Tibial artery (tissue), 4 donors: ENCODE measurements at regions not wholly inside any gene's neighbourhood (a gene's known extent, or its start where the extent isn't known, plus 50 kb on each side); places are given as distances from the start of the nearest gene placed in this dataset.

ENCODE experiments used
- DNase-seq, 2 donors: peaks; one replicate each; pipeline ENCODE4 v3.0.0-alpha.2; 2019
- H3K27ac ChIP-seq, 2 donors: fragments of 200-600 bp; sonication (generic) in 1 of 2; 1 replicate in 1 of 2; 2 replicates in 1 of 2; pipeline ENCODE4 v1.5.1; 2018 to 2019; ENCODE audit warnings: mild to moderate bottlenecking in 1 of 2
- H3K27me3 ChIP-seq, 2 donors: fragments of 200-600 bp; sonication (generic) in 1 of 2; one replicate each; pipeline versions ENCODE4 v1.5.1 to v1.6.0; 2016 to 2019
- H3K36me3 ChIP-seq, 3 donors: fragments of 200-600 bp; sonication (generic) in 2 of 3; one replicate each; pipeline ENCODE4 v1.5.1; 2016 to 2019; ENCODE audit warnings: mild to moderate bottlenecking in 2 of 3
- H3K4me1 ChIP-seq, 4 donors: fragments of 200-600 bp; sonication (generic) in 2 of 4; 1 replicate in 3 of 4; 2 replicates in 1 of 4; pipeline ENCODE4 v1.5.1; 2016 to 2019
- H3K4me3 ChIP-seq, 2 donors: fragments of 200-600 bp; sonication (generic) in 1 of 2; 1 replicate in 1 of 2; 2 replicates in 1 of 2; pipeline ENCODE4 v1.5.1; 2018 to 2019; ENCODE audit warnings: mild to moderate bottlenecking in 2 of 2
- H3K9me3 ChIP-seq, 3 donors: fragments of 200-600 bp; sonication (generic) in 1 of 3; one replicate each; pipeline ENCODE4 v1.5.1; 2016 to 2019
- intact Hi-C: fragments of 100-400 bp; cut with DNase I; formaldehyde crosslinking; loops from one replicate; pipeline ENCODE4 v1.15.0; 2023; ENCODE audit warnings: low total_unique reads
- TF ChIP-seq, protein P1 (sequence below), 2 experiments: fragments of 200-600 bp in 1 of 2; fragments of 450-650 bp in 1 of 2; IDR thresholded peaks; one replicate each; pipeline ENCODE4 v1.5.1; 2017 to 2019; ENCODE audit warnings: antibody characterized with exemption in 2 of 2, mild to moderate bottlenecking in 1 of 2, moderate library complexity in 1 of 2

- TF ChIP-seq, protein P1, sequence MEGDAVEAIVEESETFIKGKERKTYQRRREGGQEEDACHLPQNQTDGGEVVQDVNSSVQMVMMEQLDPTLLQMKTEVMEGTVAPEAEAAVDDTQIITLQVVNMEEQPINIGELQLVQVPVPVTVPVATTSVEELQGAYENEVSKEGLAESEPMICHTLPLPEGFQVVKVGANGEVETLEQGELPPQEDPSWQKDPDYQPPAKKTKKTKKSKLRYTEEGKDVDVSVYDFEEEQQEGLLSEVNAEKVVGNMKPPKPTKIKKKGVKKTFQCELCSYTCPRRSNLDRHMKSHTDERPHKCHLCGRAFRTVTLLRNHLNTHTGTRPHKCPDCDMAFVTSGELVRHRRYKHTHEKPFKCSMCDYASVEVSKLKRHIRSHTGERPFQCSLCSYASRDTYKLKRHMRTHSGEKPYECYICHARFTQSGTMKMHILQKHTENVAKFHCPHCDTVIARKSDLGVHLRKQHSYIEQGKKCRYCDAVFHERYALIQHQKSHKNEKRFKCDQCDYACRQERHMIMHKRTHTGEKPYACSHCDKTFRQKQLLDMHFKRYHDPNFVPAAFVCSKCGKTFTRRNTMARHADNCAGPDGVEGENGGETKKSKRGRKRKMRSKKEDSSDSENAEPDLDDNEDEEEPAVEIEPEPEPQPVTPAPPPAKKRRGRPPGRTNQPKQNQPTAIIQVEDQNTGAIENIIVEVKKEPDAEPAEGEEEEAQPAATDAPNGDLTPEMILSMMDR (IDR thresholded peaks at IDR 0.05): no peak
- intact Hi-C loops: loop anchor here (5.0 kb wide), 1 partner anchor 1755 kb away; no protein-coding TSS in a partner anchor
- no peaks in the 10 kb centered on the region for H3K9me3 ChIP-seq
These were observed 95.9 kb downstream of the C1QL2 start for GRCh38 chr2:119062652-119063051.

DNA sequence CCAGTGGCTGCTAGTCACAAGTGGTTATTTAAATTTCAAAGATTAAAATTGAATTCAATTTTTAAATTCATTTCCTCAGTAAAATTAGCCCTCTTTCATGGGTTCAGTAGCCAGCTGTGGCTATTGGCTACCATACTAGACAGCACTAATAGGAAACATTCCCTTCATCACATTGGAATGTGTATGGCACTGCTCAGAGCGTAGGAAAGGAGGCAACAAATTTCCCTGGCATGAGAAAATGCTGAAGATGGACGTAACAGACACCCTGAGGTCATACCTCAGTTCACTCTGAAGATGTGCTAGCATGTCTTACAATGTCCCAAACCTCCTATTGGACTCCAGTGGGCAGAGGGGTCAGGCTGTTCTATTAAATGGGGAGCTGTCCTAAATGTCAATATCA, 96.4 kb downstream of the C1QL2 start:
- Histone ChIP-seq H3K36me3 (no peaks in the 10 kb centered on the region), H3K27me3 (no peaks in the 10 kb centered on the region), H3K9me3 (no peaks in the 10 kb centered on the region), H3K4me1 (no peaks in the 10 kb centered on the region), H3K27ac (no peak overlapping the region), H3K4me3 (no peak overlapping the region)
- TF ChIP-seq, protein P1 (IDR thresholded peaks at IDR 0.05): no peak
- DNase-seq: no peak
- intact Hi-C loops: loop anchor here (5.0 kb wide), 1 partner anchor 1755 kb away; no protein-coding TSS in a partner anchor

More at GRCh38 chr2:119062652-119063051, 95.9 kb downstream of the C1QL2 start:
- no peaks in the 10 kb centered on the region for H3K36me3 ChIP-seq
- no peak overlapping the region for H3K27ac ChIP-seq
- no peak overlapping the region for H3K4me3 ChIP-seq
- DNase-seq: no peak
- H3K4me1 ChIP-seq: no peaks in the 10 kb centered on the region
- no peaks in the 10 kb centered on the region for H3K27me3 ChIP-seq

- TF ChIP-seq, protein P1 (IDR thresholded peaks at IDR 0.05): no peak
- Histone ChIP-seq H3K4me3 (no peak overlapping the region), H3K36me3 (no peaks in the 10 kb centered on the region), H3K27me3 (no peaks in the 10 kb centered on the region), H3K9me3 (no peaks in the 10 kb centered on the region), H3K4me1 (no peaks in the 10 kb centered on the region), H3K27ac (no peak overlapping the region)
- intact Hi-C loops: loop anchor here (5.0 kb wide), 1 partner anchor 1753 kb away; no protein-coding TSS in a partner anchor
- DNase-seq: no peak
These were observed 98.6 kb downstream of the C1QL2 start for GRCh38 chr2:119059940-119060339.

DNA sequence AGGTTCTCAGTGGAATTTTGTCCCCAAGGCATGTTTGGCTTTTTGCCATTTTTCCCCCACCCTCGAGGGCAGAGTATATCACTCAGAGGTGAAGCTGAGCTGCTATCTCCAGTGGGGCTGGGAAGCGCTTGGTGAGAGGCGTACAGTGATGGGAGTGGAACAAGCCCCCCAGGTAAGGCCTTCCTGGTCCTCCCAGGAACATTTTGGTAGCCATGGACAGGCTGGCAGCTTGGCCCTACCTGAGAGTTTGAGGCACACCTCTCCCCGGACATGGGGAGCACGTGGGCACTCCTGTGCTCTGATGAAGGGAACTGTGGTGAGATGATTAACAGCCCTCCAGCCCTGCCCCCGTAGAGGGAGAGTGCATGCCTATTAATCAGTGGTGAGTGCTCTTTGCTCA, 99.3 kb downstream of the C1QL2 start:
- intact Hi-C loops: no loop called here

DNA sequence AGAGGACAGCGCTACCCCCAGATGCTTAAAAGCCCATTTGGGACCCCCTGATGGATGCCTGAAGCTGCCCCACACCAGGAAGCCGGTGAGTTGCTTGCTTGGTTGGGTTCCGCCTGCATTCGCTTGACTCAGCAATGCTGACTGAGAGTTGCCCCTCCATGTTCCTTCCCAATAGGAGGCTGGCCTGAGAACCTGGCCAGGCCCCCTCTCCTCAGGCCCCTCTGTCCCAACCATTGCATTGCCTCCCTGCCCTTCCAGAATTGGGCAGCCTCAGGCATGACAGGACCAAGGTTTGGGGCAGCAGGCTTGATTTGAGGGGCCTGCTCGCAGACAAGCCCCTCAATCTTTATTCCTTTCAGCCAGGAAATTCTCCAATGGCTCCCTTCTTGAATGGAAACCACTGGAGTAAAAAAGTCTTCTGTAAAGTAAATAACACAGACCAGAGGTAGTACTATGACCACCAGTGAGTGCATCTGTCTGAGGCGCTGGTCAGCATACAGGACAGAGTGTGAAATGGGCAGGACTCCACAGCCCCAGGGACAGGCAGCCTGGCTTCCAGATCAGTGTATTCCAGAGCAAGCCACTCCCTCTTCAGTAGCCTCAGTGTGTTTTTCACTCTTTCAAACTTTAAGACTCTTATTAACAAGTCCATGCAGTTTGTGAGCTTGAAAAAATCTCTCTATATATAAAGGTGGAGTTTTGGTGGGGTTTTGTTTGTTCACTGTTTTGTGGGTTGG, 104.7 kb downstream of the C1QL2 start:
- no peak overlapping the region for H3K27ac ChIP-seq

More for the DNA sequence above, 99.3 kb downstream of the C1QL2 start:
- no peaks in the 10 kb centered on the region for H3K27me3 ChIP-seq
- H3K9me3 ChIP-seq: no peaks in the 10 kb centered on the region
- H3K36me3 ChIP-seq: no peaks in the 10 kb centered on the region
- TF ChIP-seq, protein P1 (IDR thresholded peaks at IDR 0.05): no peak
- H3K4me3 ChIP-seq: no peak overlapping the region
- no peaks in the 10 kb centered on the region for H3K4me1 ChIP-seq
- H3K27ac ChIP-seq: no peak overlapping the region
- DNase-seq: no peak

More for the DNA sequence above, 104.7 kb downstream of the C1QL2 start:
- intact Hi-C loops: no loop called here
- Histone ChIP-seq H3K27me3 (peaks cover 0 to 3% of the 10 kb centered on the region in 2 donors), H3K36me3 (no peaks in the 10 kb centered on the region), H3K4me3 (no peak overlapping the region), H3K4me1 (no peaks in the 10 kb centered on the region), H3K9me3 (no peaks in the 10 kb centered on the region)
- TF ChIP-seq, protein P1 (IDR thresholded peaks at IDR 0.05): no peak
- DNase-seq: no peak
